ENCODE measurements at regions not wholly inside any gene's neighbourhood (a gene's known extent, or its start where the extent isn't known, plus 50 kb on each side); places are given as distances from the start of the nearest gene placed in this dataset.

DNA sequence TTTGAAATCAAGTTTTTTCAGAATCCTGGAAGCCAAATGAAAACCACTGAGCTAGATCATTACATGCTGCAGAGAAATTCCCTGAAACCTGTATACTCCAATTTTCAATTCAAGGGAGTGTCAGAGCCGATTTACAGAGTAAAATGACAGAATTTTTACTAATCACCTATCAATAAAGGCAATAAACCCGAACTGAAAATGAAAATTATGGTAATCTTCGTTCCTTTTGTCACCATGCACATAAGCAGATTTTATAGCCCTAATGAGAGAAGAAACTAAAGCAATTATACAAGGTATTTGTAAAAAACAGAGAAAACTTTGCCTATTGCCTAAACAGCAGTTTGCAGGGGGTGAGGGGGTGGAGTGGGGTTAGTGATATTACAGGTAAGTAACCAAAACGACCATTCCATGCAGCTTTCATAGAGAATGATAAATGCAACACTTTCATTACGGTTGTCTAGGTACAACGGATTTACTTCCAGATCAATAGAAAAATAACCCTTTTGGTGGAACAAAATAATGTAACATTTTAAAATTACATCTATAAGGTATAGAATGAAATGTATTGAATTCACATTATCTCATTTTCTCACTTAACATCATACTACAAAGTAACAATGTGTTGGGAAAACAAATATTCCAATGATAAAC, 115.2 kb upstream of the BEND6 start:
- H3K27ac ChIP-seq (ENCODE audit: low read depth in 1 of 2, low read length in 2 of 2): no peak overlapping the region
- TF ChIP-seq, protein P1, sequence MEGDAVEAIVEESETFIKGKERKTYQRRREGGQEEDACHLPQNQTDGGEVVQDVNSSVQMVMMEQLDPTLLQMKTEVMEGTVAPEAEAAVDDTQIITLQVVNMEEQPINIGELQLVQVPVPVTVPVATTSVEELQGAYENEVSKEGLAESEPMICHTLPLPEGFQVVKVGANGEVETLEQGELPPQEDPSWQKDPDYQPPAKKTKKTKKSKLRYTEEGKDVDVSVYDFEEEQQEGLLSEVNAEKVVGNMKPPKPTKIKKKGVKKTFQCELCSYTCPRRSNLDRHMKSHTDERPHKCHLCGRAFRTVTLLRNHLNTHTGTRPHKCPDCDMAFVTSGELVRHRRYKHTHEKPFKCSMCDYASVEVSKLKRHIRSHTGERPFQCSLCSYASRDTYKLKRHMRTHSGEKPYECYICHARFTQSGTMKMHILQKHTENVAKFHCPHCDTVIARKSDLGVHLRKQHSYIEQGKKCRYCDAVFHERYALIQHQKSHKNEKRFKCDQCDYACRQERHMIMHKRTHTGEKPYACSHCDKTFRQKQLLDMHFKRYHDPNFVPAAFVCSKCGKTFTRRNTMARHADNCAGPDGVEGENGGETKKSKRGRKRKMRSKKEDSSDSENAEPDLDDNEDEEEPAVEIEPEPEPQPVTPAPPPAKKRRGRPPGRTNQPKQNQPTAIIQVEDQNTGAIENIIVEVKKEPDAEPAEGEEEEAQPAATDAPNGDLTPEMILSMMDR (IDR thresholded peaks at IDR 0.05): no peak
- H3K4me1 ChIP-seq (ENCODE audit: insufficient read depth, low read length): peaks cover 9% of the 10 kb centered on the region
- ChIA-PET CTCF (no interaction called here), POLR2A (no interaction called here)
- H3K4me3 ChIP-seq (ENCODE audit: low read length): no peak overlapping the region
- H3K27me3 ChIP-seq (ENCODE audit: control insufficient read depth in 1 of 2, insufficient read depth in 2 of 2, low read length in 2 of 2): peaks cover 11 to 36% of the 10 kb centered on the region in 2 experiments
- Mint-ChIP-seq H3K9me3 (no peaks in the 10 kb centered on the region), H3K36me3 (ENCODE audit: low read depth) (no peaks in the 10 kb centered on the region), H3K27ac (no peak overlapping the region), H3K4me1 (ENCODE audit: low read depth) (peaks cover 8% of the 10 kb centered on the region), H3K27me3 (peaks cover 68% of the 10 kb centered on the region), H3K4me3 (no peak overlapping the region)
- peaks cover 0 to 4% of the 10 kb centered on the region in 2 experiments for H3K9me3 ChIP-seq (ENCODE audit: control insufficient read depth in 1 of 2, insufficient read depth in 1 of 2, low read length in 2 of 2)
- no peaks in the 10 kb centered on the region for H3K36me3 ChIP-seq (ENCODE audit: insufficient read depth, low read length)
- ATAC-seq (ENCODE audit: poor library complexity) (no peak), DNase-seq (no peak)
- intact Hi-C loops (cut with DNase I, micrococcal nuclease): no loop called here

DNA sequence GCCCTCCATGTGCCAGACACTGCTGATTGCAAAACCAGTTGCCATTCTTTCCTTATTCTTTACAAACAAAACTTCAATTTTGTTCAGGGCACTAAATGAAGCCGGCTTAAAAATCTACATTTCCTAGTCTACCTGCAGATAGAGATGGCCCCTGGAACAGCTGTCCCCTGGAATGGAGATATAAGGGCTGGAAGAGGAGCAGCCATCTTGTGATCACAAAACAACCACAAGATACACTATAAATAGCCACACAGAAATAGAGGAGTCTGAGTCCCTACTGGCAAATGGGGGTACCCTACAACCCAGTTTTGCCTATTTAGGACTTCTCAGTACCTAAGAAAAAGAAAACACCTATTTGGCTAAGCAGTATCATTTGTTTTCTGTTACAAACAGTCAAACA, 115.9 kb upstream of the BEND6 start:
- DNase-seq (no peak), ATAC-seq (ENCODE audit: poor library complexity) (no peak)
- H3K4me1 Mint-ChIP-seq (ENCODE audit: low read depth): peaks cover 8% of the 10 kb centered on the region
- H3K27ac Mint-ChIP-seq: no peak overlapping the region
- TF ChIP-seq, protein P1 (IDR thresholded peaks at IDR 0.05): no peak
- H3K4me3 Mint-ChIP-seq: no peak overlapping the region
- H3K27me3 Mint-ChIP-seq: peaks cover 64% of the 10 kb centered on the region
- H3K36me3 Mint-ChIP-seq (ENCODE audit: low read depth): no peaks in the 10 kb centered on the region
- intact Hi-C loops (cut with DNase I, micrococcal nuclease): no loop called here
- Histone ChIP-seq H3K4me1 (ENCODE audit: insufficient read depth, low read length) (peaks cover 9% of the 10 kb centered on the region), H3K9me3 (ENCODE audit: control insufficient read depth in 1 of 2, insufficient read depth in 1 of 2, low read length in 2 of 2) (no peaks in the 10 kb centered on the region), H3K27me3 (ENCODE audit: control insufficient read depth in 1 of 2, insufficient read depth in 2 of 2, low read length in 2 of 2) (peaks cover 7 to 32% of the 10 kb centered on the region in 2 experiments), H3K36me3 (ENCODE audit: insufficient read depth, low read length) (no peaks in the 10 kb centered on the region), H3K27ac (ENCODE audit: low read depth in 1 of 2, low read length in 2 of 2) (no peak overlapping the region), H3K4me3 (ENCODE audit: low read length) (no peak overlapping the region)
- ChIA-PET POLR2A (no interaction called here), CTCF (no interaction called here)
- H3K9me3 Mint-ChIP-seq: no peaks in the 10 kb centered on the region

DNA sequence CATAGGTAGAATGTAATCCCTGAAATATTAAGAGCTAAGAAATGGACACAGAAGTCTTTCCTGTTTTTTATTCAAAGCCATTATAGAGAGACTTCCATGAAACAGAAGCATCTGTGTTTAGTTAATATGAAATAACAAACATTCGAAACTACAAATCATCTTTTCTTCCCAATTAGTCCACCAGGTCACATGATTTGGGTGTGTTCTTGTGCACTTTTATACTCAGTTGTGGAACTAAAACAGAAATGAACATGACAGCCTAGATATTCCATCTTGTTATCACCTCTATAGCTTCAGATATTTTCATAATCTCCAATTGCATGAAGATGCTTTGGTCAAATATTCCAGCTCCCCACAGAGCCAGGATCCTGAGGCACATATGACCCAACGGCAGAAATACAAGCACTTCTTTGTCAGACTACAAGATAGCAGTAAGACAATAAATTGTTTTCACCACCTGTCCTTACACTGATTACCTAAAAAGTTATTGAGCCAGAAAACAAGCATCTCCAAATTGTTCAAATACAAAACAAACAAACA, 116.8 kb upstream of the BEND6 start:
- H3K9me3 ChIP-seq (ENCODE audit: control insufficient read depth in 1 of 2, insufficient read depth in 1 of 2, low read length in 2 of 2): no peaks in the 10 kb centered on the region
- CTCF ChIA-PET: no interaction called here
- peaks cover 68% of the 10 kb centered on the region for H3K27me3 Mint-ChIP-seq
- no peak overlapping the region for H3K27ac ChIP-seq (ENCODE audit: low read depth in 1 of 2, low read length in 2 of 2)
- no peaks in the 10 kb centered on the region for H3K36me3 Mint-ChIP-seq (ENCODE audit: low read depth)
- TF ChIP-seq, protein P1 (IDR thresholded peaks at IDR 0.05): no peak
- H3K36me3 ChIP-seq (ENCODE audit: insufficient read depth, low read length): no peaks in the 10 kb centered on the region
- no peak overlapping the region for H3K4me3 Mint-ChIP-seq
- DNase-seq: no peak
- peaks cover 7 to 30% of the 10 kb centered on the region in 2 experiments for H3K27me3 ChIP-seq (ENCODE audit: control insufficient read depth in 1 of 2, insufficient read depth in 2 of 2, low read length in 2 of 2)
- peaks cover 7% of the 10 kb centered on the region for H3K4me1 Mint-ChIP-seq (ENCODE audit: low read depth)
- ATAC-seq (ENCODE audit: poor library complexity): no peak
- H3K9me3 Mint-ChIP-seq: no peaks in the 10 kb centered on the region
- no peak overlapping the region for H3K27ac Mint-ChIP-seq
- POLR2A ChIA-PET: interaction anchor here (0.6 kb wide), 2 partner anchors 15 to 74 kb away, joined by 3 read pairs; no protein-coding TSS in a partner anchor
- H3K4me1 ChIP-seq (ENCODE audit: insufficient read depth, low read length): peaks cover 5% of the 10 kb centered on the region
- intact Hi-C loops (cut with DNase I, micrococcal nuclease): no loop called here
- no peak overlapping the region for H3K4me3 ChIP-seq (ENCODE audit: low read length)
